ENCODE measurements at regions not wholly inside any gene's neighbourhood (a gene's known extent, or its start where the extent isn't known, plus 50 kb on each side); places are given as distances from the start of the nearest gene placed in this dataset.

DNA sequence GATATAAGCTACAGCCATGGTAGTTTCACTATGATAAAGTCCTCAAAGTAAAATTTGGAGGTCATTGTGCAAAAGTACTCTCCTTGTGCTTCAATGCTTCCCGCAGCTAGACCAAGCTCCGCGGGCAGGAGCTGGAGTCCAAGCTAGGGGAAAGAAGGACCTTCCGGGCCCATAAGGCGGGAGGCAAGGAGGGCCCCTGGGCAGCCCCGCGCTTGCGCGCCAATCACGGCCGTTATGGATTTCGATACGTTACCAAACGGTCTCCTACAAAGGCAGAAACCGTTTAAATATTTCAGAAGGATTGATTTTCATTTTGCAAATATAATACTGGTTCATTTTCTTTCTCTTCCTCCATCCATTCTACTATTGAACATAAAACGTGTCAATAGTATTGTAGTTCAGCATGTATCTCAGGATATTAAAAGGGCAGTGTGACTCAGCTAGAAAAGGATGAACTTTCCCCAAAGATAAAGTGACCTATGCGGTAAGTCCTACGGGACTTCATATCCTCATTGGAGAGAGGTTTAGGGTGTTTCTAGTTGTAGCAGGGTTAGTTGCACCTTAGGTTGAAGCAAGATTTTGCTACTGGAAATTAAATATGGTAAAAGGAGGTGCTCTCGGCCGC, 128.0 kb downstream of the KIF20B start:
- no peak for DNase-seq

GRCh38 chr10:89829887-89830269, 128.5 kb downstream of the KIF20B start:
- peak in 1 of 14 donors; percentile 4 for DNase-seq

DNA sequence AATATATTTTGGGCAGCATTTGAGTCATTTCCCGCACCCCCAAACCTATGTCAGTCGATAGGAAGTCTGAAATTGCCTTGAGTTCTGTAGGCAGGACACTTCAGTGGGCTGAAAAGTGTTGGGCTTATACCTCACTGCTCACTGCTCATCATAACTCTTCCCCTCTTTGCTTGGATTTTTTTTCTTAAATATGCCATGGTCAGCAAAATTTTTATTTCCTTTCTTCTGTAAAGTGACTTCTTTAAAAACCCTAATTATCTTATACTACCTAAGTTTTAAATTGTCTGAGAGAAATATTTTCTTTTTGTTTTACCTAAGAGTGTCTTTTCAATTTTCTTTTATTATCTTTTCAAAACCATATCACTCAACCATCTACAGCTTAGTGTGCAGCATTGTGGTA, 129.2 kb downstream of the KIF20B start:
- DNase-seq, result no peak

DNA sequence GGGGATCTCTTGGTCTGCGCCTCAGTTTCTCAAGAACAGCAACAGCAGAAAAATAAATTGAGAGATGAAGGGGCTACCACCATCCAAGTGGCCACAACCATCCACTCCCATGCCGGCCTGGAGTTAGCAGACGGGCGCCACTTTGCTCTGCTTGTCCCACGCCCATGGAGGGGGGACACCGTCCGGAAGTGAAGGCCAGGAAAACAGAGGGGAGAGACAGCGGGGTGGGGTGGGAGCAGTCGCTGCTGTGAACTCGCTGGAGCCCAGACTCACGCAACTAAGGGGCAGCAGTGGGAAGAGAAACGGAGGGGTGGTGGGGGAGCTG, 135.4 kb downstream of the KIF20B start:
- DNase-seq, result peak in 1 of 14 donors; percentile 40

DNA sequence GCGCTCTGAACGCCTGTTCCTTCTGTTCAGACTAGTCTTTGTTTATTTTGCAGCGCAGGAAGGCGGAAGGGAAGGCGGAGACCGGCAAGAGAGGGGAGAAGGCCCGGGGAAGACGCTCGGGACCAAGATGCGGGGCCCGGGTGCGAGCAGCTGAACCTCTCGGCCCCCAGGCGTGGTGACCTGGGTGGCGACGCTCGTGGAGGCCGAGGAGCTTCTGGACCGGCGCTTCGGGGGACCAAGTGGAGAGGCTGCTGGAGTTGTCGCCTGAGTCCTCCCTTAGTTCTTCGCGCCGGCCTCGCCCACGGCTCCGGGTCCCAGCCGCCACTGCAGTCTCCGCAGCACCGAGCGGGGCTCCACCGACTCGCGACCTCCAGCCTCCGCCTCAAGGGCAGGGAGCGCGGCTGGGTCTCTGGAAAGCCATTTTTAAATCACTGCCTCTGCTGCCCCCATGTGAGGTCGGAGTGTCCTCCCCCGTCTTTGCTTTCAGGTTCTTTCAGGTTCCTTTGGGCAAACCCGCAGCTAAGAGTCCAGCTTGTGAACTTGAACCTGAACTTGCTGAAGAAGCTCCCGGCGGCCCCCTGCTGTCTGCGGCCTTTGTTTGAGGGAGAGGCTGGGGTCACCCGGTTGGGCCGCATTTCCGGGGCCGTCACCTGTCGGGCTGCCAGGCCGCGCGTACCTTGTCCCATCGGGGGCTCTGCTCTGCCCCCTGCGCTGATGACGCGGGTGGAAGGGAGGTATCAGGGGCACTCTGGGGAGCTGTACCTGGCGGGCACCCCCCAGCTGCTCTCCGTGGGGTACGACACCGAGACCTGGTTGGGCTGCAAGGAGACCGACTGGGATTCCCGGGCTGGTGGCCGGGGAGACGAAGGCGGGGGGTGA, 136.0 kb downstream of the KIF20B start:
- peak in 7 of 14 donors; percentile 15 to 65 (median 35) for DNase-seq

GRCh38 chr10:89838044-89838615, 136.7 kb downstream of the KIF20B start:
- peak in 2 of 14 donors; percentile 31 to 54 for DNase-seq

DNA sequence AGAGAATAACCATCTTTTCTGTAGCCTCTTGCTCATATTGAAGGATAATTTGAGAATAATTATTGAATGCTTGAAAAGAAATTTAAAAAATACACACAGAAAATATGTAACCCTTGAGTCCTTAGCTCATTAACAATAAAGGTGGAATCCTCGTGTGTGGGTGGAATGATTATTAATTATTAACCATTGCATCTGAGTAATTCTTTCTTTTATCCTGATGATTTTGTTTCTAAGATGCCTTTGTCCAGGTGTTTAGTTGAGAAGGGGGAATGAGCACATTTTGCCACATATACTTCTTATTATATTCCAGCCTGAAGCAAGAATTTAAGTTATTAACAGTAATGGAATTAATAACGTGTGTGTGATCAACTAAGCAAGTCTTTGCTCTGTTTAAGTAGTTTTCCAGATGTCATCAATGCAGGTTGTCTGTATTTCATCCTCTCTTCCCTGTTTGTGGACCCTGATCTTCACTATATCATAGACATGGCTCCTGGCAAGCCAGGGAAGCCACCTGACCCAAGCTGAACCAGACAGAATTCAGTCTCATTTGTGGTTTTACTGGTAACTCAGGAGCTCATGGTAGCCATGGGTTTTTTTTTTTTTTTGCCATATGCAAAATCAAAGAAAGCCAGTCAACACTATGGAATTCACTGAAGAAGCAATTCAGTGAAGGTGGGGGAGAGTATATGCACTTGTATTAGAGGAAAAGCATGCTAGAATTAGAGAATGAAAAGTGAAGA, 144.3 kb downstream of the KIF20B start:
- DNase-seq, result no peak

DNA sequence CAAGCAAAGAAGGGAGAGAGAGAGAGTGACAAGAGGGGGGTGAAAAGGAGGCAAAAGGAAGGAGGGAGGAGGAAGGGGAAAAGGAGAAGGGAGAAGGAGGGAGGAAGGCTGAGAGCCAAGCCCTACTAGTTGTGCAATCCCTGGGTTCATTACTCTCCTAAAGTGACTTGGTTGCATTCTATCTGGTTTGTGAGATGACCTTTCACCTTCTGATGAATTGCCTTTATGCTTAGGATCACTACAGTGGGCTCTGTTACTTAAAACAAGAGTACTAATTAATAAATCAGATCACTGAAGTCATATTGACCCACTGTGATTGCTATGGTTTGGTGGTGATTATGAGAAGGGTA, 144.9 kb downstream of the KIF20B start:
- no peak for DNase-seq

GRCh38 chr10:89846786-89847185, 145.4 kb downstream of the KIF20B start:
- DNase-seq, result no peak

GRCh38 chr10:89852872-89853271, 151.5 kb downstream of the KIF20B start:
- no peak for DNase-seq

DNA sequence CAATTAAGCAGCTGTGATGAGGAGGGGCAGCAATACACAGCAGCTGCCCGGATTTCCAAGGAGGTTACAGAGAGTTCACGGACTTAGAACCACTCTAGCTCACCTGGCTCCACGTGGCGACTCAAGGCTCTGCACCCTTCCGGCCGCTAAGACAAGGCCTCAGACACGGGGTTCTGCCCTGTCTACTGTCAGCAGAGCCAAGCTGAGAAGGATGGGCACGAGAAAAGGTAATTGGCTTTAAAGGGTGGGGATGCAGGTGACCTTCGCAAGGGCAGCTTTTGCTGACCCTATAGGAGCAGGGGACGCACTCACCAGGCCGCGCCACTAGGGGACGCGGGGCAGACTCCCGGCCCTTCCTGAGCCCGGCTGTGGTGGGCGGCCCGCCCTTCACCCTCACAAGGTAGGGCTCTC, 152.4 kb downstream of the KIF20B start:
- DNase-seq, result no peak

DNA sequence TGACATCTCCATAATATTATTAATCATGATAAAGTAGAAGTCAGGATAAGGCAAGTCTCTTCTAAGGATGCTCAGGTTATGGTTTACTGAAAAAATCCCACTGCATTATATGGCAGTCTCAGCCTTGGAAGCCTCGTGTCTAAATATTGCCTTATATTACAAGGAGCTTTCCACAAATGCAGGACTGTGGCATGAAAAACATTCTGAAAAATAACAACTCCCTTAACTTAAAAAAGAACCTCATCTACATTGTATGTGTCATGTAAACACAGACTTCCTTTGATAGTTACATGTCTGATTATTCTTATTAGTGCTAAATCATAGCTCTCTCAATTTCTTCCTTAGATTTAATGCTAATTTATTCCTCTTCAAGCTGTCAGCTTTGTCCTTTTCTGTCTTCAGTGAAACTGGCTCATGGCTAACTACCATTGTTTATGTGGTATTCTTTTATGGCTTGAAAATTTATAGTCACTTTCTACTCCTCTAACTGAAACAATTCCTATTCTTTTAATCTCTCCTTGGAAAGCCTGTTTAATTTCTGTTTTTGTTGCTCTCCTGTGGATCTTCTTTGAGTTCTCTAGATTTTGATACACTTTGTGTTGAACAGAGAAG, 156.1 kb downstream of the KIF20B start:
- no peak for DNase-seq

DNA sequence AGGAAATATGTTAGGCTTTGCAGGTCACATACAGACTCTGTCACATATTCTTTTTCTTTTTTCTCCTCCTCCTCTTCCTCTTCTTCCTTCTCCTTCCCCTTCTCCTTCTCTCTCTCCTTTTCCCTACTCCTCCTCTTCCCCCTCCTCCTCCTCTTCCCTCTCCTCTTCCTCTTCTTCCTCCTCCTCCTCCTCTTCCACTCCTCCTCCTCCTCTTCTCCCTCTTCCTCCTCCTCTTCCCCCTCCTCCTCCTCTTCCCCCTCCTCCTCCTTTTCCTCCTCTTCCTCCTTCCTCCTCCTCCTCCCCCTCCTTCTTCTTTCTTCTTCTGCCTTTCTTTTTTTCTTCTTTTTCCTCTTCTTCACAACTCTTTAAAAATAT, 159.8 kb downstream of the KIF20B start:
- DNase-seq, result no peak

DNA sequence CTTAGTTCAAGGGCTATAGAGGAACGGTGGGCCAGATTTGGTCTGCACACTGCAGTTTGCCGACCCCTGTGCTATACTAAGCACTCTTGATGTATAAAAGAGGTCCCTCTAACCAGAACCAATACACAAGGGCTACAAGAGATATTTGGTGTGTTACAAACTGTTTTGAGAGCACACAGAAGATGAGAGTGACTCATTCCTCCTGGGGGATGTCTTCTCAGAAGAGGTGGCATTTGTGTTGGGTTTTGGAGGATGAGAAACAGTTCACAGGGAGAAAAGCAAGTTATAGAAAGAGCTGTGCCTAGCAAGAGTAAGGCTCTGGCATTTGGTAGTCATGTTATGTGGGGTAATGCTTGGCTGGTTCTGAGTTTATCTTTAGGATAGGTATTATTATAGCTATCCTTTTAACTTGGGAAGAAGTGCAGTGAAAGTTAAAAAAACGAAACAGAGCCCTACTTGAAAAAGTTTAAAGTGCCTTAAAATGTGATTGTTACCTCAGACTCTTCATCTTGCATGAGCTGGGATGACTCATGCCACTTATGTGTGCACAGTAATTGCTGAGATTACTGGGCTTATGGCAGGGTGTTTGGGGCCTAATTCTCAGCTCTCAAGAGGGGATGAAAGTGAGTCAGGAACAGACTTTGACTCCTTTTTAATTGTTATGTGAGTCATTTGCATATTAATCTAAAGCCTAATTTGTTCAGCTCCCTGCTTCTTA, 160.4 kb downstream of the KIF20B start:
- no peak for DNase-seq

- DNase-seq, result no peak
Measured at GRCh38 chr10:89867964-89868363, 166.6 kb downstream of the KIF20B start.

GRCh38 chr10:89869180-89869579, 167.8 kb downstream of the KIF20B start:
- DNase-seq, result no peak

GRCh38 chr10:89869592-89870156, 168.3 kb downstream of the KIF20B start:
- DNase-seq, result no peak

DNA sequence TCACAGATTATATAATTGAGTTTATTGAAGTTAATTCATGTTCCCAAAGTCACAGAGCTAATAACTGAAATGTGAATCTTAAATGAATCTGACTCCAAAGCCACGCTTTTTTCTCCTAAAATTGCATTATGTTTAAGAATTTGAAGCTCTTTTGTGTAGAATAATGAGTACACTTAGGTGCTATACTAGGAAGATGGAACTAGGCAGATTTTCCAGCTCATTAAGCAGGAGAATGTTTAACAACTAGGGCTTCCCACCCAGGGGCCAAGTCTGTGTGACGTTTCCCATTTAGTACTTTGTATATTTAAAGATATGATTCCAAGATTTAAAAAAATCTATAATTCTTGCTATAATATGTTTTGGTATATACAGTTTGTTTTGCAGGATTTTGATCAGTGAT, 169.5 kb downstream of the KIF20B start:
- DNase-seq, result no peak

GRCh38 chr10:89873055-89873454, 171.7 kb downstream of the KIF20B start:
- no peak for DNase-seq

- DNase-seq, result no peak
Measured at GRCh38 chr10:89875557-89875956, 174.2 kb downstream of the KIF20B start.

GRCh38 chr10:89879121-89879520, 177.7 kb downstream of the KIF20B start:
- DNase-seq, result no peak

DNA sequence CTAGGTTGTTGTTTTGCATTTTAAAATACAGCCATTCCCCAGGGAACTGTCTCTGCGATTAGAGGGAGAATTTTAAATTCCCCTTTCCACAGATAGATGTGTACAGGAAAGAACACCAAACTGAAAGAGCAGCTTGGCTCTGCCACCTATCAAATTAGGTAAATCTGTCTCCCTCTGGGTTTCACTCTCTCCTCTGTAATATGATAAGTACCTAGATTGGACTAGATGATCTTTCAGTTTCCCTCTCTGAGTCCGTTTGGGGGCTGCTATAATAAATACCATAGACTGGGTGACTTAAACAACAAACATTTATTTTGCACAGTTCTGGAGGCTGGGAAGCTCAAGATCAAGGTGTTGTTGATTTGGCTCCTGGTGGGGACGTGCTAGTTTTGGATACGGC, 186.0 kb downstream of the KIF20B start:
- no peak for DNase-seq
